ENCODE measurements at regions not wholly inside any gene's neighbourhood (a gene's known extent, or its start where the extent isn't known, plus 50 kb on each side); places are given as distances from the start of the nearest gene placed in this dataset.

DNA sequence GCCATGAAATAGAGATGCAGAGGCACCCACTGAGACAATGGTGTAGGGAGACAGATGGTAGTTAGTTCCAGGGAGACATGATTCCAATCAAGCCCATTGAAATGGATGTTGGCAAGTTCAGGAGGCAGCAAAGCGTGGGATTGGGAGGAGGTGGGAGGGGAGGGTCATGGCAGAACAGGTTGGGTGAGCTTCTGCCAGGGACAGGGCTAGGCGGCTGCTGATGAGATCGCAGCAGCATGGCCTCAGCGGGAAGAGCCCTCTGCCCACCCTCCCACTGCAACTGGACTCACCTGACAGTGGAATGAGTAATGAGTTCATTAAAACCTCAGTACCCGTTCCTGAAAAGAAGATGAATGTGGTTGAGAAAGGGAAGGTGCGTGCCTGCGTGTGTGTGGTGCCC, 418.2 kb downstream of the CDK5RAP2 start:
- H3K9me3 ChIP-seq: no peaks in the 10 kb centered on the region
- no peak overlapping the region for H3K4me3 ChIP-seq
- ATAC-seq: no peak
- intact Hi-C loops (cut with DNase I): no loop called here
- no peaks in the 10 kb centered on the region for H3K36me3 ChIP-seq
- no peak overlapping the region for H3K27ac ChIP-seq
- no peak for DNase-seq
- no peaks in the 10 kb centered on the region for H3K4me1 ChIP-seq
- no peak for TF ChIP-seq CTCF (IDR thresholded peaks at IDR 0.05)
- no peaks in the 10 kb centered on the region for H3K27me3 ChIP-seq (ENCODE audit: low read depth)

- no peak for TF ChIP-seq CTCF (IDR thresholded peaks at IDR 0.05)
- Histone ChIP-seq H3K4me3 (no peak overlapping the region), H3K27me3 (ENCODE audit: low read depth) (no peaks in the 10 kb centered on the region), H3K4me1 (no peaks in the 10 kb centered on the region), H3K27ac (no peak overlapping the region), H3K36me3 (no peaks in the 10 kb centered on the region), H3K9me3 (no peaks in the 10 kb centered on the region)
- ATAC-seq (no peak), DNase-seq (no peak)
- intact Hi-C loops (cut with DNase I): no loop called here
Measured at GRCh38 chr9:120158221-120158620, 421.7 kb downstream of the CDK5RAP2 start.

GRCh38 chr9:120156376-120156775, 423.6 kb downstream of the CDK5RAP2 start:
- ATAC-seq (no peak), DNase-seq (no peak)
- H3K4me1 ChIP-seq: no peaks in the 10 kb centered on the region
- H3K9me3 ChIP-seq: no peaks in the 10 kb centered on the region
- H3K27me3 ChIP-seq (ENCODE audit: low read depth): no peaks in the 10 kb centered on the region
- intact Hi-C loops (cut with DNase I): no loop called here
- H3K36me3 ChIP-seq: no peaks in the 10 kb centered on the region
- H3K27ac ChIP-seq: no peak overlapping the region
- no peak for TF ChIP-seq CTCF (IDR thresholded peaks at IDR 0.05)
- no peak overlapping the region for H3K4me3 ChIP-seq

DNA sequence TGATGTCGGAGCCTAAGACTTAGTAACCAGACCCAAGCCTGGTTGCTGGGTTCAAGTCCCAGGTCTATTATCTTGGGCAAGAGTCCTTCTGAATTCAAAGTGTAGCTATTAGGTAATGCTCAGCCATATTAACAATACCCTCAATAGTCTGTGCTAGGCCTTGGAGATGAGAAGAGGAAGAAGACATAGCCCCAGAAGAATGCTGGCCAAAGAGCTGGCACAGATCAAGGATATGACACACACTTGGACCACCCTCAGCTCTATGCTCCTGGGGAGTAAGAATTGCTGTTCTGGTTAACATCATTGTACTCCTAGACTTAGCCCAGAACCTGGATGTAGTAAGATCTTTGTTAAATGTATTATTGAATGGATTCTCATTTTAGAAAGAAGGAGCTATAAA, 426.7 kb downstream of the CDK5RAP2 start:
- TF ChIP-seq CTCF (IDR thresholded peaks at IDR 0.05): no peak
- Histone ChIP-seq H3K27me3 (ENCODE audit: low read depth) (no peaks in the 10 kb centered on the region), H3K4me1 (no peaks in the 10 kb centered on the region), H3K9me3 (no peaks in the 10 kb centered on the region), H3K36me3 (no peaks in the 10 kb centered on the region), H3K27ac (no peak overlapping the region), H3K4me3 (no peak overlapping the region)
- ATAC-seq: no peak
- DNase-seq: no peak
- intact Hi-C loops (cut with DNase I): no loop called here

- no peaks in the 10 kb centered on the region for H3K27me3 ChIP-seq (ENCODE audit: low read depth)
- no peaks in the 10 kb centered on the region for H3K4me1 ChIP-seq
- H3K9me3 ChIP-seq: no peaks in the 10 kb centered on the region
- H3K36me3 ChIP-seq: no peaks in the 10 kb centered on the region
- intact Hi-C loops (cut with DNase I): no loop called here
- no peak for TF ChIP-seq CTCF (IDR thresholded peaks at IDR 0.05)
- DNase-seq (no peak), ATAC-seq (peak in 1 of 2 donors; percentile 39)
- no peak overlapping the region for H3K27ac ChIP-seq
- no peak overlapping the region for H3K4me3 ChIP-seq
Measured at GRCh38 chr9:120152295-120152694, 427.7 kb downstream of the CDK5RAP2 start.

DNA sequence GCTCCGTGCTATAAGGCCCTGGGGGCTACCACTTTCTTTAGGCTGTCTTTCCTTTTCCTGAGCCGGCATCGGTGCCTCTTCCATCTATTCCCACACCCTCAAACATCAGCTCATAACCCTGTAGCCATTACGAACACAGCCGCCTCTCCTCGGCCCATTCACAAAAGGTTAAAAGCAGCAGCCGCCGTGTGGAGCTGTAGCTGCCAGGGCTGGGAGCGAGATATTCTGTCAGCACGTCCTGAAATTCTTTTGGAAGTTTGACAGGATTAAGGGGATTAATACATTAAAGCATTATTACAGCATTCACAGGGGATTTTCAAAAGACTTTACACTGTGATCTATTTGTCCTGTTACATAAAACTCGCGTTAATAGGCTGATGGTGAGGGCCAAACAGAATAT, 428.2 kb downstream of the CDK5RAP2 start:
- intact Hi-C loops (cut with DNase I): no loop called here
- Histone ChIP-seq H3K36me3 (no peaks in the 10 kb centered on the region), H3K4me1 (no peaks in the 10 kb centered on the region), H3K4me3 (no peak overlapping the region), H3K27ac (no peak overlapping the region), H3K27me3 (ENCODE audit: low read depth) (no peaks in the 10 kb centered on the region), H3K9me3 (no peaks in the 10 kb centered on the region)
- DNase-seq (no peak), ATAC-seq (no peak)
- TF ChIP-seq CTCF (IDR thresholded peaks at IDR 0.05): no peak
